ENCODE measurements at regions not wholly inside any gene's neighbourhood (a gene's known extent, or its start where the extent isn't known, plus 50 kb on each side); places are given as distances from the start of the nearest gene placed in this dataset.

DNA sequence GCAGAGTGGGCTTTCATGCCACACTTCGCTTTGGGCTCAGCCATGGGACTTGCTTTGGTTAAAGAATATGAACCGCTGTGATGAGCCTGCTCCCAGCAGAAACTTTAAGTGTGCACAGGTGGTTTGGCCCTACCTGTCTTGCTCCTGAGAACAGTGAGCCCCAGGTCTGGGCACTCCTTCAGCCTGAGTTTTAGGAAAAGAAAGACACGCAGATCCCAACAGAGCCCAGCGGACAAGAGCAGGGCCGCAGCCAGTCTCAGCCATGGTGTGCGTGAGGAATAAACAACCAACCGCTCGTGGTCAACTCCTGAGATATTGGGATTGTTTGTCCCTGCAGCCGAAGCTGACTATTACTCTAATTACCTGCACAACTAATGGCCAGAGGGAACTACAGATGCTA lies 217.1 kb upstream of the C1orf174 start:
- TF ChIP-seq, protein P1, sequence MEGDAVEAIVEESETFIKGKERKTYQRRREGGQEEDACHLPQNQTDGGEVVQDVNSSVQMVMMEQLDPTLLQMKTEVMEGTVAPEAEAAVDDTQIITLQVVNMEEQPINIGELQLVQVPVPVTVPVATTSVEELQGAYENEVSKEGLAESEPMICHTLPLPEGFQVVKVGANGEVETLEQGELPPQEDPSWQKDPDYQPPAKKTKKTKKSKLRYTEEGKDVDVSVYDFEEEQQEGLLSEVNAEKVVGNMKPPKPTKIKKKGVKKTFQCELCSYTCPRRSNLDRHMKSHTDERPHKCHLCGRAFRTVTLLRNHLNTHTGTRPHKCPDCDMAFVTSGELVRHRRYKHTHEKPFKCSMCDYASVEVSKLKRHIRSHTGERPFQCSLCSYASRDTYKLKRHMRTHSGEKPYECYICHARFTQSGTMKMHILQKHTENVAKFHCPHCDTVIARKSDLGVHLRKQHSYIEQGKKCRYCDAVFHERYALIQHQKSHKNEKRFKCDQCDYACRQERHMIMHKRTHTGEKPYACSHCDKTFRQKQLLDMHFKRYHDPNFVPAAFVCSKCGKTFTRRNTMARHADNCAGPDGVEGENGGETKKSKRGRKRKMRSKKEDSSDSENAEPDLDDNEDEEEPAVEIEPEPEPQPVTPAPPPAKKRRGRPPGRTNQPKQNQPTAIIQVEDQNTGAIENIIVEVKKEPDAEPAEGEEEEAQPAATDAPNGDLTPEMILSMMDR (IDR thresholded peaks at IDR 0.05; ENCODE audit: low read depth, low read length) = no peak
- no peak for TF ChIP-seq EZH2phosphoT487 (IDR thresholded peaks at IDR 0.05; ENCODE audit: low read depth)
